Activated CD4-positive, alpha-beta T cell treated with anti-CD3 and anti-CD28 coated beads for 36 hours (primary cell): ENCODE measurements at regions not wholly inside any gene's neighbourhood (a gene's known extent, or its start where the extent isn't known, plus 50 kb on each side); places are given as distances from the start of the nearest gene placed in this dataset.

ENCODE experiments used
- ATAC-seq: fragments of 200-7000 bp; cut with Tn5 transposase; one replicate; pipeline ENCODE4 v1.10.0; 2021; ENCODE audit warnings: mild to moderate bottlenecking, moderate library complexity
- CTCF ChIA-PET: fragments of 350-600 bp; sonication (Branson Sonifier 250); formaldehyde crosslinking; loops from one replicate; lab custom pipeline; 2021; ENCODE audit warnings: antibody characterized with exemption; lab: Charles Lee
- POLR2A ChIA-PET: fragments of 350-600 bp; sonication (Branson Sonifier 250); formaldehyde crosslinking; loops from one replicate; lab custom pipeline; 2021; ENCODE audit warnings: antibody characterized with exemption, inconsistent platforms; lab: Charles Lee
- DNase-seq: peaks from one replicate; pipeline ENCODE4 v3.0.0-alpha.2; 2020
- H3K27ac Mint-ChIP-seq: one replicate; pipeline ENCODE4 v1.8.0; 2021; ENCODE audit warnings: mixed read lengths
- H3K27me3 Mint-ChIP-seq: one replicate; pipeline ENCODE4 v1.8.0; 2021; ENCODE audit warnings: mixed read lengths
- H3K36me3 Mint-ChIP-seq: one replicate; pipeline ENCODE4 v1.8.0; 2021; ENCODE audit warnings: low read depth, mixed read lengths
- H3K4me1 Mint-ChIP-seq: one replicate; pipeline ENCODE4 v1.8.0; 2021; ENCODE audit warnings: mixed read lengths
- H3K4me3 Mint-ChIP-seq: one replicate; pipeline ENCODE4 v1.8.0; 2021; ENCODE audit warnings: mild to moderate bottlenecking, moderate library complexity, mixed read lengths
- H3K9me3 Mint-ChIP-seq: one replicate; pipeline ENCODE4 v1.8.0; 2021; ENCODE audit warnings: low read depth, mixed read lengths
- intact Hi-C, 2 experiments: fragments of 100-400 bp; cut with DNase I in 1 of 2; cut with micrococcal nuclease in 1 of 2; formaldehyde crosslinking; loops; one replicate each; pipeline versions ENCODE4 v1.14.2 to v1.15.1; 2022 to 2024; cut with DNase I, micrococcal nuclease

- no peak for DNase-seq
- Mint-ChIP-seq H3K27me3 (peaks cover 18% of the 10 kb centered on the region), H3K36me3 (no peaks in the 10 kb centered on the region), H3K4me3 (no peak overlapping the region), H3K27ac (no peak overlapping the region), H3K9me3 (no peaks in the 10 kb centered on the region), H3K4me1 (no peaks in the 10 kb centered on the region)
- intact Hi-C loops: no loop called here
- no peak for ATAC-seq
- CTCF ChIA-PET: no interaction called here
- POLR2A ChIA-PET: no interaction called here
Observed at GRCh38 chr7:131869169-131869844, 312.9 kb upstream of the PODXL start.

GRCh38 chr7:131867461-131867860 is 311.0 kb upstream of the PODXL start:
- Mint-ChIP-seq H3K27ac (no peak overlapping the region), H3K9me3 (no peaks in the 10 kb centered on the region), H3K36me3 (no peaks in the 10 kb centered on the region), H3K4me1 (no peaks in the 10 kb centered on the region), H3K4me3 (no peak overlapping the region), H3K27me3 (peaks cover 12% of the 10 kb centered on the region)
- ChIA-PET POLR2A (no interaction called here), CTCF (interaction anchor here (1.5 kb wide), 1 partner anchor 9 kb away, joined by 4 read pairs; no protein-coding TSS in a partner anchor)
- intact Hi-C loops: no loop called here
- ATAC-seq (no peak), DNase-seq (no peak)

DNA sequence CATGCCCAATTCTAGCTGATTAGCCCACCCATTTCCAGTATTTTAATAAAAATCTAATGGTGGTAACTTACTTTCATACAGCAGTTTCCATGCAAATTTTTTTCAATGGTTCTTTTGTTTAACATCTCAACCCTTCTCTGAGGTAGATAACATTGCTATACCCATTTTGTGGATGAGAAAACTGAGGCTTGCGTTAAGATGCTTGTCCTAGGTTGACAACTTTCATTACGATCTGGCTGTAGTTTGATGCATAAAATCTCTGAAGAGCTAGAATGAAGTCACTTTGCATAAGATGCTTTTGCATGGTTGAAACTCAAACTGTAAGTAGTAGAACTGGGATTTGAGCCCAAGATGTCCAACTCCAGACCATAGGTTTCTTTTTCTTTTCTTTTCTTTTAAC is 309.5 kb upstream of the PODXL start:
- ATAC-seq (no peak), DNase-seq (no peak)
- intact Hi-C loops: no loop called here
- ChIA-PET POLR2A (no interaction called here), CTCF (no interaction called here)
- Mint-ChIP-seq H3K9me3 (no peaks in the 10 kb centered on the region), H3K27me3 (peaks cover 5% of the 10 kb centered on the region), H3K27ac (no peak overlapping the region), H3K4me3 (no peak overlapping the region), H3K36me3 (no peaks in the 10 kb centered on the region), H3K4me1 (no peaks in the 10 kb centered on the region)

DNA sequence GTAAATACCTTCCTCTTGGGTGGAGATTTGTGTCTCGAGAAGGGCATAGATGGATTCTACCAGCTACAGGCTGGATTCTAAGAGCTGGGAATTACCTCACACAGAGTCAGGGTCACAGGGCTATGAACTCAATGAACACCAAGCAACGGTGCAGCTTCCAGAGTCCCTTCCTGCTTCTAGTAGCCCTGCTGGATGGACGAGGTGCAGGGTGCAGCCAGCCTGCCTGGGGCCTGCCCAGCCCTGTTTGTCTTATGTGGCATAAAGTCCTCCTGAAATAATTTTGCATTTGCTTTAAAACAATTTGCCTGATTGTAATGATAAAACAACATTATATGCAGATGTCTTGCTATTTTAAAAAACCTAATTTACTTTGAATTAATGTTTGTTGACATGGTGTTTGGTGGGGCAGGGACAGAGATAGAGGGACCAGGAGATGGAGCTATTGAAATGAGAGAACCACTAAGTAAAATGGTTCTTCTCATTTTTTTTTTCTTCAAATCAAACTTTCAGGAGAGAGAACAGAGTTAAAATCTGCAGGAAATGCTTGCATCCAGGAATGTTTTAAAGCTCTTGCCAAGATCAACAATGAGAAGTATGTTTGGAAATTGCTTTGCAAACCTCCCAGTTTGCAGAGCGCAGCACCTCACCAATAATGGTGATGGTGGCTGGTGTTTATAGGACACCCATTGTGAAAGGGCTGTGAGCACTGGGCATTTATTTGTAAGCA is 305.4 kb upstream of the PODXL start:
- Mint-ChIP-seq H3K9me3 (no peaks in the 10 kb centered on the region), H3K36me3 (no peaks in the 10 kb centered on the region), H3K27ac (no peak overlapping the region), H3K27me3 (peaks cover 1% of the 10 kb centered on the region), H3K4me1 (no peaks in the 10 kb centered on the region), H3K4me3 (no peak overlapping the region)
- intact Hi-C loops: no loop called here
- ChIA-PET CTCF (interaction anchor here (0.8 to 1.0 kb wide), 2 partner anchors 77 to 170 kb away, joined by 3 read pairs; no protein-coding TSS in a partner anchor), POLR2A (no interaction called here)
- DNase-seq: no peak
- ATAC-seq: no peak

- POLR2A ChIA-PET: no interaction called here
- Mint-ChIP-seq H3K4me3 (no peak overlapping the region), H3K36me3 (no peaks in the 10 kb centered on the region), H3K27ac (no peak overlapping the region), H3K27me3 (peaks cover 9% of the 10 kb centered on the region), H3K4me1 (no peaks in the 10 kb centered on the region), H3K9me3 (peaks cover 3% of the 10 kb centered on the region)
- ATAC-seq: peak; percentile 74
- CTCF ChIA-PET: interaction anchor here (0.5 to 2.4 kb wide), 24 partner anchors 8 to 1575 kb away, joined by 3 to 11 read pairs (median 3); no protein-coding TSS in a partner anchor
- DNase-seq: peak; percentile 69
- intact Hi-C loops: loop anchor here in 1 of 2 experiments (1.0 to 5.0 kb wide), 2 partner anchors 167 to 190 kb away; no protein-coding TSS in a partner anchor
Observed at GRCh38 chr7:131859147-131859821, 302.9 kb upstream of the PODXL start.

GRCh38 chr7:131858611-131859010 is 302.2 kb upstream of the PODXL start:
- POLR2A ChIA-PET: no interaction called here
- intact Hi-C loops: loop anchor here in 1 of 2 experiments (1.0 to 5.0 kb wide), 2 partner anchors 166 to 191 kb away; no protein-coding TSS in a partner anchor
- CTCF ChIA-PET: interaction anchor here (0.5 to 2.4 kb wide), 15 partner anchors 9 to 722 kb away, joined by 3 to 11 read pairs (median 3); no protein-coding TSS in a partner anchor
- ATAC-seq (no peak), DNase-seq (no peak)
- Mint-ChIP-seq H3K27ac (no peak overlapping the region), H3K4me1 (no peaks in the 10 kb centered on the region), H3K9me3 (peaks cover 3% of the 10 kb centered on the region), H3K36me3 (no peaks in the 10 kb centered on the region), H3K4me3 (no peak overlapping the region), H3K27me3 (peaks cover 9% of the 10 kb centered on the region)

GRCh38 chr7:131849472-131849871 is 293.0 kb upstream of the PODXL start:
- H3K9me3 Mint-ChIP-seq: no peaks in the 10 kb centered on the region
- H3K4me1 Mint-ChIP-seq: no peaks in the 10 kb centered on the region
- no peaks in the 10 kb centered on the region for H3K36me3 Mint-ChIP-seq
- no peak overlapping the region for H3K27ac Mint-ChIP-seq
- no peak for ATAC-seq
- POLR2A ChIA-PET: no interaction called here
- H3K27me3 Mint-ChIP-seq: peaks cover 10% of the 10 kb centered on the region
- intact Hi-C loops: no loop called here
- no peak overlapping the region for H3K4me3 Mint-ChIP-seq
- no peak for DNase-seq
- CTCF ChIA-PET: interaction anchor here (1.1 kb wide), 1 partner anchor 9 kb away, joined by 3 read pairs; no protein-coding TSS in a partner anchor

GRCh38 chr7:131848033-131848432 is 291.6 kb upstream of the PODXL start:
- Mint-ChIP-seq H3K9me3 (no peaks in the 10 kb centered on the region), H3K4me1 (no peaks in the 10 kb centered on the region), H3K4me3 (no peak overlapping the region), H3K27ac (no peak overlapping the region), H3K36me3 (no peaks in the 10 kb centered on the region), H3K27me3 (peaks cover 10% of the 10 kb centered on the region)
- ATAC-seq: no peak
- ChIA-PET CTCF (no interaction called here), POLR2A (no interaction called here)
- DNase-seq: no peak
- intact Hi-C loops: no loop called here

DNA sequence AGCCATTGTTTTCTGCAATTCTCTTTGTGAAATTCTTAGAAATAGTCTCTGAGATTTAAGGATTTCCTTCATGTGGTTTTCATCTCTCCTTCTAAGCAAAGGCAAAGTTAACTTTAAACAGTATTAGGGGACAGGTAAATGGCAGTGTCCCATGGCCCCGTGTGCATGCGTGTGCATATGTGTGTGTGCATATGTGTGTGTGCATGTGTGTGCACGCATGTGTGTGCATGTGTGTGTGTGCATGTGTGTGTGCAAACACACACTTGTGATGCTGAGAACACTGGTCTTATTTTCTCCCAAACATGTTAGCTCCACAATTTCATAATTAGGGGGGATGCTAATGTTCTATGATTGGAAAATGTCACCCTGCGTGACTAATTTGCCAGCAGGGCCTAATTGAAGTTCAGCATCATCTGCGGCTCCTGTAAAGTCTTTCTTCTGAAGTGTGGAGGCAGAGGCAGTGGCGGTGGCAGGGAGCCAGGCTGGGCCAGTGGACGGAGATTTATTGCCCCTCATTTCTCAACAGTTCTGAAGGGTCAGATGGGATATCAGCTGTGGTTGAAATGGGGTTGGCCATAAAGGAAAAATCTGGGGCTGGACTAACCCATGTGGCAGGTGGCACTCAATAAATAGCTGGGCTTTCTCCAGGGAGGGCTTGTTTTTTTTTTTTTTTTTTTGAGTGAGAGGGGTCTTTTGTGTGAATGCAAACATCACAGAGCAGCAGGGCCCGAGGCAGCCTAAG is 289.3 kb upstream of the PODXL start:
- H3K4me3 Mint-ChIP-seq: no peak overlapping the region
- no peak for ATAC-seq
- peaks cover 13% of the 10 kb centered on the region for H3K27me3 Mint-ChIP-seq
- no peak overlapping the region for H3K27ac Mint-ChIP-seq
- intact Hi-C loops: no loop called here
- H3K4me1 Mint-ChIP-seq: no peaks in the 10 kb centered on the region
- H3K9me3 Mint-ChIP-seq: no peaks in the 10 kb centered on the region
- no peak for DNase-seq
- no peaks in the 10 kb centered on the region for H3K36me3 Mint-ChIP-seq
- CTCF ChIA-PET: interaction anchor here (1.2 kb wide), 1 partner anchor 13 kb away, joined by 4 read pairs; no protein-coding TSS in a partner anchor
- POLR2A ChIA-PET: no interaction called here

- no peak for ATAC-seq
- no peak for DNase-seq
- CTCF ChIA-PET: interaction anchor here (0.6 to 1.2 kb wide), 2 partner anchors 15 to 85 kb away, joined by 3 to 4 read pairs; no protein-coding TSS in a partner anchor
- intact Hi-C loops: no loop called here
- POLR2A ChIA-PET: no interaction called here
- peaks cover 13% of the 10 kb centered on the region for H3K27me3 Mint-ChIP-seq
- H3K9me3 Mint-ChIP-seq: no peaks in the 10 kb centered on the region
- H3K4me1 Mint-ChIP-seq: no peaks in the 10 kb centered on the region
- H3K36me3 Mint-ChIP-seq: no peaks in the 10 kb centered on the region
- no peak overlapping the region for H3K4me3 Mint-ChIP-seq
- H3K27ac Mint-ChIP-seq: no peak overlapping the region
Observed at GRCh38 chr7:131844369-131844768, 287.9 kb upstream of the PODXL start.

DNA sequence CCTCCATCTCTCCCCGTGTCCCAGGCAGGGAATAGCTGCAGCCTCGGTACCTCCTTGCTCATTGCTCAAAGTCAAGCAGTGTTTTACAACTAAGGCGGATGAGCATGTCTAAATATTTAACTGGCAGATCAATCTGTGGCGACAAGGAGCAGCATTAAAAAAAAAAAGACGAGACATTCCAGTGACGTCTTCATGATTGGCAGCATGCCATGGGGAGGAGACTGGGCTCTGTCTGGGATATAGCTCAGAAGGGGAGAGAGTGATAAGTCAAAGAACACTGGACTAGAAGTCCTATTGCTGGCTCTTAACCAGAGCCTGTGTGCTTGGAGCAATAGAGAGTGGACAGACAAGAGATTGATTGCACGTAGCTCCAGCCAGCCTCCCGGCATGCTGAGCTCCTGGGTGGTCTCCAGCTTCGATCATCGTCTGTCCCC is 287.5 kb upstream of the PODXL start:
- no peak overlapping the region for H3K27ac Mint-ChIP-seq
- no peaks in the 10 kb centered on the region for H3K9me3 Mint-ChIP-seq
- no peak overlapping the region for H3K4me3 Mint-ChIP-seq
- H3K4me1 Mint-ChIP-seq: no peaks in the 10 kb centered on the region
- H3K36me3 Mint-ChIP-seq: no peaks in the 10 kb centered on the region
- CTCF ChIA-PET: interaction anchor here (0.6 kb wide), 1 partner anchor 85 kb away, joined by 3 read pairs; no protein-coding TSS in a partner anchor
- DNase-seq: no peak
- POLR2A ChIA-PET: no interaction called here
- H3K27me3 Mint-ChIP-seq: peaks cover 12% of the 10 kb centered on the region
- intact Hi-C loops: no loop called here
- ATAC-seq: no peak
